Osteoblast (primary cell): ENCODE measurements at regions not wholly inside any gene's neighbourhood (a gene's known extent, or its start where the extent isn't known, plus 50 kb on each side); places are given as distances from the start of the nearest gene placed in this dataset.

ENCODE experiments used
- DNase-seq: peaks from one replicate; pipeline ENCODE4 v3.0.0; 2011; ENCODE audit warnings: low spot score, mixed read lengths; ENCODE audit not compliant: insufficient read length; ENCODE audit errors: missing footprints
- H2AFZ ChIP-seq: 2 replicates; pipeline ENCODE4 v1.6.0; 2011; ENCODE audit warnings: mild to moderate bottlenecking, low read length
- H3K27ac ChIP-seq: 2 replicates; pipeline ENCODE4 v1.5.1; 2011; ENCODE audit warnings: mild to moderate bottlenecking, low read depth, low read length, moderate library complexity
- H3K27me3 ChIP-seq: 2 replicates; pipeline ENCODE4 v1.6.0; 2012; ENCODE audit warnings: mild to moderate bottlenecking, control low read depth, inconsistent platforms, low read length, moderate library complexity; ENCODE audit not compliant: insufficient read depth
- H3K36me3 ChIP-seq: 2 replicates; pipeline ENCODE4 v1.5.1; 2011; ENCODE audit warnings: mild to moderate bottlenecking, low read length, control low read depth, moderate library complexity; ENCODE audit not compliant: insufficient read depth
- H3K4me1 ChIP-seq: 2 replicates; pipeline ENCODE4 v1.5.1; 2011; ENCODE audit warnings: mild to moderate bottlenecking, low read length, control low read depth, moderate library complexity; ENCODE audit not compliant: insufficient read depth
- H3K4me2 ChIP-seq: 2 replicates; pipeline ENCODE4 v1.6.0; 2011; ENCODE audit warnings: mild to moderate bottlenecking, low read length; ENCODE audit not compliant: insufficient read depth
- H3K4me3 ChIP-seq: fragments of 200-600 bp; sonication (generic); 3 replicates; pipeline ENCODE4 v1.5.1; 2012; ENCODE audit warnings: mild to moderate bottlenecking, low read length, inconsistent platforms; ENCODE audit not compliant: insufficient read depth
- H3K79me2 ChIP-seq: 2 replicates; pipeline ENCODE4 v1.6.0; 2012; ENCODE audit warnings: mild to moderate bottlenecking, low read length, control low read depth, inconsistent platforms; ENCODE audit not compliant: insufficient read depth
- H3K9me3 ChIP-seq: 2 replicates; pipeline ENCODE4 v1.5.1; 2011; ENCODE audit warnings: low read depth, low read length, control low read depth
- H4K20me1 ChIP-seq: 2 replicates; pipeline ENCODE4 v1.6.0; 2012; ENCODE audit warnings: mild to moderate bottlenecking, low read length, control low read depth; ENCODE audit not compliant: insufficient read depth
- CTCF ChIP-seq: IDR thresholded peaks from 2 replicates; pipeline ENCODE4 v1.5.1; 2011; ENCODE audit warnings: mild to moderate bottlenecking, low read depth, low read length, moderate library complexity; ENCODE audit errors: extremely low read depth

GRCh38 chr2:67286981-67287759, 110.0 kb upstream of the ETAA1 start:
- Histone ChIP-seq H3K27me3 (no peaks in the 10 kb centered on the region), H3K9me3 (no peaks in the 10 kb centered on the region), H3K27ac (no peak overlapping the region), H3K79me2 (no peaks in the 10 kb centered on the region), H2AFZ (no peak overlapping the region), H3K4me3 (no peak overlapping the region), H3K36me3 (no peaks in the 10 kb centered on the region), H4K20me1 (no peaks in the 10 kb centered on the region), H3K4me2 (no peak overlapping the region), H3K4me1 (peaks cover 19% of the 10 kb centered on the region)
- TF ChIP-seq CTCF = no peak
- no peak for DNase-seq

GRCh38 chr2:67289271-67289670, 107.9 kb upstream of the ETAA1 start:
- Histone ChIP-seq H2AFZ (no peak overlapping the region), H3K4me1 (peaks cover 19% of the 10 kb centered on the region), H3K79me2 (no peaks in the 10 kb centered on the region), H3K4me2 (no peak overlapping the region), H3K27ac (peak overlapping the region; percentile 79), H4K20me1 (no peaks in the 10 kb centered on the region), H3K9me3 (no peaks in the 10 kb centered on the region), H3K27me3 (no peaks in the 10 kb centered on the region), H3K36me3 (no peaks in the 10 kb centered on the region), H3K4me3 (no peak overlapping the region)
- no peak for DNase-seq
- no peak for TF ChIP-seq CTCF

- TF ChIP-seq CTCF = no peak
- H3K4me2 ChIP-seq = no peak overlapping the region
- no peaks in the 10 kb centered on the region for H3K79me2 ChIP-seq
- H3K9me3 ChIP-seq = no peaks in the 10 kb centered on the region
- no peaks in the 10 kb centered on the region for H4K20me1 ChIP-seq
- DNase-seq = no peak
- peak overlapping the region; percentile 79 for H3K27ac ChIP-seq
- peaks cover 19% of the 10 kb centered on the region for H3K4me1 ChIP-seq
- no peaks in the 10 kb centered on the region for H3K27me3 ChIP-seq
- H2AFZ ChIP-seq = no peak overlapping the region
- H3K36me3 ChIP-seq = no peaks in the 10 kb centered on the region
- no peak overlapping the region for H3K4me3 ChIP-seq
These were observed 107.2 kb upstream of the ETAA1 start for GRCh38 chr2:67289921-67290371.

- Histone ChIP-seq H3K4me2 (peak overlapping the region; percentile 44), H3K4me3 (no peak overlapping the region), H2AFZ (no peak overlapping the region), H3K9me3 (no peaks in the 10 kb centered on the region), H3K79me2 (no peaks in the 10 kb centered on the region), H3K36me3 (no peaks in the 10 kb centered on the region), H4K20me1 (no peaks in the 10 kb centered on the region), H3K4me1 (peaks cover 22% of the 10 kb centered on the region), H3K27ac (peak overlapping the region; percentile 79), H3K27me3 (no peaks in the 10 kb centered on the region)
- TF ChIP-seq CTCF = no peak
- DNase-seq = no peak
These were observed 106.5 kb upstream of the ETAA1 start for GRCh38 chr2:67290451-67291290.
